ENCODE measurements at regions not wholly inside any gene's neighbourhood (a gene's known extent, or its start where the extent isn't known, plus 50 kb on each side); places are given as distances from the start of the nearest gene placed in this dataset.
A peak's percentile ranks its signal among the peaks of the same experiment; 100 is the strongest.

DNA sequence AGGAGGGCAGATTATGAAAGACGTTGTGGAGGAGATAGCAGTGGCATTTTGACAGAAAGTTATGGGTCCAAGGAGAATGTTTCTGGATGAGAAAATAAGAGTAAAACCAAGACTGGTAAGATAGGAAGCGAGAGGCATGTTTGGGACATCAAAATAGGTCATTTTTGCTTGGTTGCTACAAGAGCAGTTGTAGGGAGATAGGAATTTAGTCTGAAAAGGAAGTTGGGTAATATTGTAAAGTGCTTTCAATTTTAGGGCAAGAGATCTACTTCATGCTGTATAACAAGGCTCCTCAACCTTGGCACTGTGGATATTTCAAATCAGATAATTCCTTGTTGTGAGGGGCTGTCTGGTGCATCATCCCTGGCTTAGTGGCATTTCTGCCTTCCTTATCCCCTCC, 118.0 kb upstream of the DPH6 start:
- DNase-seq: no peak

DNA sequence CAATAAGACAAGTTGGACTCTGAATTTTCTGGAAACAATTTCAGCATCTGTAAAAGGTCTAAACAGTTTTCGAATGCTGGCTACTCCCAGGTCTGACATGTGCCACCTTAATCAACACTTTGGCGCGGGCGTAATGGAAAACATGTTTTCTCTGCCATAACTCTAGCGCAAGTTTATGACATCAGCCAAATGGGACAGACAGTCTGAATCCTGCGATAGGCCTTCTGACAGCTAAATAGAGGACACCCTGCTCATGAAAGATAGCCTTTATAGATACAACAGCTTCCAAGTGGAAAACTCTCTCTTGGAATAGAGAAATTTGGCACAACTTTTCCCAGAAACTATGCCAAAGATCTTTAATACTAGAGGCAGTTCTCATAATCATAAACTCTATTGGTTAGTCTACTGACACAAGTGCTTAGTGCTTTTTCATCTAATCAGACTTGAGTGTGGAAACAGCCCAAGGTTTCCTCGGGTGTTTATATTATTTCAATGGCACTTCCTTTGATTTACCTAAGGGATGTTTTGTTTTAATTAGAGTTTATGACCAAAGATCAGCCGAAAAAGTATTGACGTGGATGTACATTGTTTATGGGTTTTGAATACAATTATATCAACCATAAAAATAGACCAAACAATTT, 120.1 kb upstream of the DPH6 start:
- no peak for DNase-seq

DNA sequence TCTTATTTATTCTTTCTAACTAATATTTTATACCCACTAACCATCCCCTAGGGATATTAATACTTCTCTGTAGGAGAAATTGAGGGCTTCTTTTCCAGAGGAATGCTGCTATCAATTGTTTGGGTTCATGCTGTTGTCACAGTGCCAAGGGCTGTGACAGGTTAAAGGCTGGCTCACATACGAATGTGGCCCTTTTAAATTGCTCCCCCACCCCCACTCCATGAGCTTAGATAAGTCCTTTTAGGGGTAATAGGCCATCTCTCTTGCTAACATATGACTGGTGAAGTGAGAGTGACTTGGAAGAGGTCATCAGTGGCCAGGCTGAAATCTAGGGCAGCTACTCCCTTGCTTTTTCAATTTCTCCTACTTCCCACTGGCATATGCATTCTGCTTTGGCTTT, 121.9 kb upstream of the DPH6 start:
- no peak for DNase-seq

DNA sequence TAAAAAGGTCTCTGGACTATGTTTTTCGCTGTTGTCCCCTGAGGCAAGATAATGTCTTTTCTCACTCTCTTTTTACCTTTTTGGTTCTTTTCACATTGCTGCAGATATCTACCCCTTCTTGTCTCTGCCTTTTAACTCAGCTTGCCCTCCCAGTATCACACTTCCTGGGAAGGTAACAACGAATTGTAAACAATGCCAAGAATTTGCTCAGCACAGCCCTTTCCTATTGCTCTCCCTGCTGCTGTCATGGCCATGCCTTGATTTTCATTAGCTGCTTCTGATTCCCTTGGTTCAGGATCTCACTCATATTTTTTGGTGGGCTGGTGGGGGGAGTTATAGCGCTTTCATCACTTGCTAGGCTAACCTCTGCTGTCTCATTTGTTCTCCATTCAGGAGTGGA, 123.1 kb upstream of the DPH6 start:
- DNase-seq: no peak

DNA sequence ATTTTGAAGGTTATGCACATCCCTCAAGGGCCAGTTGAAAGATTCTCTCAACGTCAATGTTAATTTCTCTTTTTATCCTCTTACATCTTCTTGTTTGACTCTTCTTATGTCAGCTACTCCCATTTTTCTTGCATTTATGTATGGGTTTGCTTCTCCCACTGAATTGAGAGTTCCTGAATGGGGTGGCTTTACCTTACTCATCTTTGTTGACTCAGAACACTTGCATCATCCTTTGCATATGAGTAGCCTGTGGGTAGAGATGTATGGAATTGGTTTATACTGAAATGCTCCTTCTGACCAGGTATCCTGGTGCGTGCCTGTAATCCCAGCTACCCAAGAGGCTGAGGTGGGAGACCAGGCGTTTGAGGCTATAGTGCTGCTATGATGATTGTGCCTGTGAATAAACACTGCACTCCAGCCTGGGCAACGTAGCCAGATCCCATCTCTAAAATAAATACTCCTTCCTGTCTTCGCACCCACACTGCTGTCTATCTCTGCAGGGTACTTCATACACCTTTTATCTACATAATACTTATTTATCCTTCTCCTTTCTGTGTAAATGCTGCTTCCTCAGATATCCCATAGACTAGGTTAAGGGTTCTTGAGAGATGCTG, 123.6 kb upstream of the DPH6 start:
- no peak for DNase-seq

DNA sequence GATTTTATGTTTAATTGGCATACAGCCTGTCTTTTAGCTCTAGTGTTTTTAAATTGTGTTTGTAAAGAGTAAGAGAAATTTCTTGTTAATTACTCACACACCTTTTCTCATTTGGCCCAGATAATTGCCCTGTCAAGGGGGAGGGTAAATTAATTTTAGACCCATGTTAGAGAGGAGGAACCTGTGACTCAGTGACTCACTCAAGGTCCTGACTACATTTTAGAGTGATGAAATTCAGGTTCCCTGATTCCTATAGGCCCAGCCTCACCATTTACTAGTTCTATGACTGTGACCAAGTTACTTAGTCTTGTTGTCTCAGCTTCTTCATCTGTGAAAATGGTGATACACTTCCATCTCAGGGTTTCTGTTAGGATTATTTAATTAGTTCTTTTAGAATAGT, 125.2 kb upstream of the DPH6 start:
- no peak for DNase-seq

DNA sequence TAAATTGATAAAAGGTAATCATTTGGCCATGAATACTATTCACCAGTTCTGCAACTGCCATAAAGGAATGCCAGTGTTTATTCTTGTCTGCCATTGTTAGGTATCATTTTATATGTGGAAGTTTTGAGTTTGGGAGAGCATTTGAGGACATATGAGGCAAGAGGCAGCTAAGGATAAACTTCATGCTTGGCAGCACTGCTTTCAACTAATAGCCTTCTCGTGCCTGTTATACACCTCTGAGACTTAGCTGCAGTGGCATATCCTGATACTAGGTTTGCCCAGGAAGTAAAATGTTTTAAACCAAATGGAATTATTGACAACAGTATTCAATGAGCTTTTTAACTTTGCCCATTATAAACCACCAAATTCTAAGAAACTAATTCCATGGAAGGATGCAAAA, 126.0 kb upstream of the DPH6 start:
- no peak for DNase-seq

DNA sequence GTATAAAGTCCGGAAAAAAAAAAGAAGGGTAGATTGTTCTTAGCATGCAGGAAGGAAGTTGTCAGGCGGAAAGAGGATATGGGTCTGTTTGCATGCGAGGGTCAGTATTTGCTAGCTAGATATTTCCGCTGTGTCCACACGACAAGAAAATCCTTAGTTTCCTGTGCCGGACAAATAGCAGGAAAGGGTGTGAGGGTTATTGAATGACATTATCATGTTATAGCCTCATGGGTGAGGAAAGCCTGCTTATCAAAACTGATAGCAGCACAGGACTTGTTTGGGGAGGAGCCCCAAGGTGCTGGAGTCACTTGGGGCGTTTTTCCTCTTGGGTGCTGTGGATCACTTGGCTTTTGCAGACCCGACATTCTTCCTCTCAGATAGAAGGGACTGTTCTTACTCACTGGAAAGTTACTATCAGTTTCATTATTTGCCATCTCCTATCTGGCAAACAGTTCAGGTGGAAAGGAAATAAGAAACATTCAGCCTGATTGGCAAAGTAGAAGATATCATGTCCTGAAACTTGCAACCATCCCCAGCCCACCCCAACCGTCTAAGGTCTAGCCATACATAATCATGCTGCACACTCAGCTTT, 127.2 kb upstream of the DPH6 start:
- no peak for DNase-seq

DNA sequence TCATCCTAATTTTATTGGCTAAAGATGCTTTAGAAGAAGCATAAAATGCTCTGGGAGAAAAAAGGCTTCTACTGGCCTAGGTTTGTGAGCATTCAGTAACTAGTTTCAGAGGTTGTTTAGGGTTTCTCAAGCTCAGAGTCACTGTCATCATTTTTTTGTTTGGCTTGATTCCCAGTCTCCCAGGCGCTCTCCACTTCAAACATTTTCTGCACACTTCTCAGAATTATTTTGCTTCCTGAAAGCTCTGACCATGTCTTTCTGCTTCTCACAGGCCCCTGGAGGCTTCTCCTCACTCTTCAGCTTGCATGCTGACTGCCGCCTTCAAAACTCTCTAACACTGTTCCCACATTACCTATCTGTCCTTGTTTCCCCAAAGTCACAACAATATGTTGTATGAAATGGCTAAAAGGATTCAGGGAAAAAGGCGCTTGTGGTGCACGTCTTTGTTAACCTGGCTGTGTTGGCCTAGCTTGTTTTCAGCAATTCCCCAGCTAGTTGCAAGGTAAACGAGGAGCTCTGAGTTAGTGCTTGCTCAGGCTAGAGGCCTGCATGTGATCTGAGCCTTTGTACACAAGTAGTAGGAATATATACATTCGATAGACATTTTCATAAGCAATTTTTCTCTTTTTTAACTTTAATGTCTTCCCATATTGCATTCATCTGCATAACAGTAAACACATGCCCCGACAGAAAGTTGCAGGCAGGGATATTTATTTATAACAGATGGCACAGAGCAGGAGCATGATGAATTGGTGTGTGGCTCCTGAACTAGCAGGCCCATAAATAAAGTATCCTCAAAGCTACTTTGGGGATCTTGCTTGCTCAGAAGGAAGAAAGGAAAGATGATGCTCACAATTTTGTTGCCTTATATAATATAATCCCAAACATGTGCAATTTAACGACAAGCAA, 129.2 kb upstream of the DPH6 start:
- peak; percentile 26 for DNase-seq

DNA sequence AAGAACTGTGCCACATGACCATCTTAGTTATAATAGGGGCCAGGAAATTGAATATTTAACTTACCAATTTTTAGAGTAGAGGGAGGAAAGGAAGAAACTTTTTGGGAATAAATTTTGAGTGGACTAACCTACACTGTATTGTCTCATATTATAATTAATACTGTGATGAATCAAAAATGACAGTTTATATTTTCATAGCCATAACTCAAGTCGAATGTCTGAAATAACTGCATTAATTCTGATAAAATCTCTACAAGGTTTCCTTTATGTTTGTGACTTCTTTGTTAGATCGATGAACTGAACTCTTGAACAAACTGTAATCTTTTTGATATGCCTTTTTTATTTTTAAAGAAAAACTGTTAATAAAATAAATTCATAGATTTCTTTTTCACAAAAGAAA, 132.8 kb upstream of the DPH6 start:
- no peak for DNase-seq

DNA sequence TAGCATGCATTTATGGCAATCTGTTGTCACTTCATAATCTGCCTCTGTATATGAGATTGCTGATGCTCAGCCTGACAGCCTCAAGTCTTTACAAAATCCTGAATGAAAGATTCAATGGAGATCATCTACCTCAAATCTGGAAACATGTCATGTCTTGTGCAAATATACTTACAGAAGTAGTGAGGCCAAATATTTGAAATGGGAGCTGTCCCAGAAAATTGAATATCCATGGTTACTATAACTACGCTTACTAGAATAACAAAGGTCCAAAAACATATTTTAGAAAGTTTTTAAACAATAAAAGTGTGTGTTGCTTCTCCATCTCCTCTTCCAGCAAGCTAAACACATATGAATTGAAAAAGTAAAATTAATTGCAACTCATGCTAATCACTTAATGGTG, 133.2 kb upstream of the DPH6 start:
- no peak for DNase-seq

DNA sequence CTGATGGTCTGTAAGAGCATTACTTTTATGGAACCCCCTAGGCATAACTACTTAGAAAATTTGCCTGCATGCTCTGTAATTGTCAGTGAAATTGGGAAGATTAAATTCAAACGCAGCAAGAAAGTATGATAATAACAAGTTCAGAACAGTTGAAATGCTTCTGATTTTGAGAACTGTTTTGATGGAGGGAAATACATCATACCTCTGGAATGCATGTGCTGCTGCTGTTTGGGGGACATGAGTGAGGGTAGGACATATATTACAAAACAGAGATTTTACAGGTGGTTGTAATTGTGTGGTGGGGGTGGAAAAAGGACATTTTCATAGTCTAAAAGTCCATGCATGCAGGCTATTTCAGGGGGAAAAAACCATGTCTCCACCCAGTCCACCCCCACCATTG, 135.0 kb upstream of the DPH6 start:
- DNase-seq: no peak

DNA sequence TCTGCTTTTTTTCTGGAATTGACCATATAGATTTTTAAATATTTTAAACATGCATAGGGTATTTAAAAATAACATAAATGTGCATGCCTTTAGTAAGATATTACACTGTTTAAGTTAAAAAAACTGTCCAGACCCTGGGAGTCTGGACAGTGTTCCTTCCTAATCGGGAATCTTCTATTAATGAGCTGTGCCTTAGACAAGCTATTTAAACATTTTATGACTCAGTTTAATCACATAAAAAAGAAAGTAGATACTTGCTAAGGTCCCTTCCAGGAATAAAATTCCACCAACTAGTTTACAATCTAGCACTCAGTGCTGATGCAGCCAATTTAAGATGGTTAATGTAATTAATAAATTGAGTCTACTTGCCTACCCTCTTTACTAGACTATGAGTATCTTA, 140.4 kb upstream of the DPH6 start:
- no peak for DNase-seq

DNA sequence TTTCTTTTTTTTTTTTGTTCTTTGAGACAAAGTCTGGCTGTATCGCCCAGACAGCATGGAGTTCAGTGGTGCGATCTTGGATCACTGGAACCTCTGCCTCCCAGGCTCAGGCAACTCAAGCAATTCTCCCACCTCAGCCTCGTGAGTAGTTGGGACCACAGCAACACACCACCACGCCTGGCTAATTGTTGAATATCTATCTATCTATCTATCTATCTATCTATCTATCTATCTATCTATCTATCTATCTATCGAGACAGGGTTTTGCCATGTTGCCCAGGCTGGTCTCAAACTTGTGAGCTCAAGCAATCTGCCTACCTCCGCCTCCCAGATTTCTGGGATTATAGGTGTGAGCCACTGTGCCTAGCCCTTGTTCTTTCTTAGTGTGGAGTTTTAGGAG, 143.3 kb upstream of the DPH6 start:
- no peak for DNase-seq

DNA sequence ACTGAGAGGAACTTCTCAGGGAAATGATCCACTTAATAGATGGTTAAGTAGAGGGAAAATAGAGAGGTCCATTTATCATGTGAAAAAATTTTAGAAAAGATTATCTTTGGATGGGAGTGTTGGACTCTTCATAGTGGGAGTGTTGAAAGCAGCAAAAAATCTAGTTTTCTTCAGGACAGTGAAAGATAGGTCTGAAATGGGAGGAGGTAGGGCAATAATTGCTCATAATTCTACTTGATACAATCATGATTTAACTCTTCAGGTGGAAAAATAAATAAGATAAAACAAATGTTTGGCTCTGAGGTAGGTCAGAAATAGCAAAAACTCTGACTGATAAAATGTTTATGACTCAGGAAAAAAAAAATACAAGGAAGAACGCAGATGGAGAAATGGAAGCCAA, 144.1 kb upstream of the DPH6 start:
- DNase-seq: no peak

DNA sequence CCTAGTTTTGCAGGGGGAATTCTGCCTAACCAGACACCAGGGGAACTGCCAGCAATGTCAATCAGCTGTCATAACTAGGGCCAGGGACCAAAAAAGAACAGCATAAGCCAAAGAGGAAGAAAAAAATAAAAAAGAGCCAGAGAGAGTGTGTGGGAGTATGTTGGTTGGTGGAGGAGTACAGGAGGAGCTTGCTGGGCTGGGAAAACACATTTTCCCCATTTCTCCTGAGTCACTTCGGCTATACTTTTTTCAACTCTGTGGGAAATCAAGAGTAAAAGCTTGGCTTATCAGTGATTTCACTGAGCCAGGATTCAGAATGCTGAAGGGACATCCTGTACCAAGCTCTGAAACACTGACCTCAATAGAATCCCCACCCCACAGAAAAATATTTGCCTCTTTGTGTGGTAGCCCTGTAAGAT, 144.7 kb upstream of the DPH6 start:
- DNase-seq: no peak

DNA sequence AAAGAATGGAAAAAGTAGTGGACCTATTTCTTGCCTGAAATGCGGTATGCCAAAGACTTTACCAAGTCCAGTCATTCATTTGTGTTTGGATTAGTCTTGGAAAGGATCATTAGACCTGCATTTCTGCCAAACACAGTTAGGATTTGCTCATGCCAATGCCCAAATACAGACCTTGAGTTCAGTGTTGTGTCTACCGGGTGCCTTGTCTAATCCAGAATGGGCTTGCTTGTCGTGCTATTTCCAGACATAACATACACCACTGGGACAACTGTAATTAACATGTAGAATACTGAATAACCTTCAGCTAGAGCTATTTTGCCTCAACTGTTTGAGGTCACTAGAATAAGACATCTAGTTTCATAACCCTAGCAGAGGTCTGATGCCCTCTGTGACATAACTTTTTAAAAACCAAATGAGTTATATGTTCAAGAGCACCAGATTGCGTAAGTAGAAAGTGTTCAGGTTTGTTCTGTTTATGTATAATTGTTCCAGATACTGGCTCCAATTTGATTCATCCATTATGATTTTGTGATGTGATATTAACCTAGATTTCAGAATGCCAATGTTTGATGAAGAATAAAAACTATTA, 145.3 kb upstream of the DPH6 start:
- no peak for DNase-seq

DNA sequence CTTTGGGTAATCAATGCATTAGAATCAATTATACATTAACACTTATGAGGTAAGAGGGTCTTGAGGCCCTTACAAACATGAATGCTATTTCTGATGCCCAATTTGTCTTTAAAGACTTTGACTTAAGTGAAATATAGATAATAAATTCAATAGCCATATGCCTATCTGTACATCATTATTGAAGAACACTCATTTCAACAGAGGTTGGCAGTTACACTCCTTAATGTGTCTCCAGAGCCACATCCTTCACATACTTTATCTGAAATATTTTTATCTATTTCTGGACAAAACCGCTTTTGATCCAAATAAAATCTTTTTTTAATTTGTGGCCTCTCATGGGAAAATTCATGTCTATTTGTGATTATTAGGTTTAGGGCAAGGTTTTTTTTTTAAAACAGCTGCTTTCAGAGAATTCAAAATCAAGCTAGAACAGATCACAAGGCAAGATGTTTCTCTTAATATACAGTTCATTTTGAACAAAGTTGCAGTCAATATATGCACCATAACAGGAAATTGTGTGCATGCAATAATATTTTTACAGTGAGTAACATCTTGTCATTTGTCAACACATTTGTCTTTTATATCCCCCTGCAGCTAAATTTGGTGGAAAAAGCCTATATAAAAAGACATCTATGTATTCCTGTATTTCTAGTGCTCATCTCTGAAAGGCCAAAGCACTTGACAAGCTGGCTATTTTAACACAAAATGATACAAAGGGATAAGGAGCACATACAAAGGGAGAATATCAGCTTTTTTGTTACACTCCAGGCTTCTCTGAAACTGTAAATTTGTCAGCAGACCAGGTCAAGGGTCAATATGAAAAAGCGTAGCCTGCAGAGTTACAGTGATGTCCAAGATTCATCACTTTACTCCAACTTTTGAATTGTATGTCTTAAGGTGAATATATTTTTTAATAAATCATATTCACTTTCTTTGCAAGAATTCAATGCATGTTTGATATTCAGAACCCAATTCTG, 146.2 kb upstream of the DPH6 start:
- no peak for DNase-seq

DNA sequence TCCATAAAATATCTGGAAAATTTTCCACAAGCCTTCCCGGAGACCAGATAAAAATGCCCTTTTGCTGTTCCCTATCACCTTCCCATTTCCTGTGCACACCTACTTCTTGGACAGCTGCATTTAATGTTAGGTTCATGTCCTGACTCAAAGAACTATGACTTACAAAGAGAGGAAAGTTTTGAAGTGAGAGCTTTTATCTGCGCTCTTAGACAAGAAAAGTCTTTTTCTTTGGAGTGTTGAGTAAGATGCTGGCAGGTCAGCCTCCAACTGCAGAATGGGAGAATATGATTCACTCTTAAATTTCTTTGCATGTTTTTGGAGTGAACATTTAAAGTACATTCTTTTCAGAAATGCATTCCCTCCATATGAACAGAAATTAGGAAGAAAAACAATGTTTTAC, 147.3 kb upstream of the DPH6 start:
- DNase-seq: no peak

DNA sequence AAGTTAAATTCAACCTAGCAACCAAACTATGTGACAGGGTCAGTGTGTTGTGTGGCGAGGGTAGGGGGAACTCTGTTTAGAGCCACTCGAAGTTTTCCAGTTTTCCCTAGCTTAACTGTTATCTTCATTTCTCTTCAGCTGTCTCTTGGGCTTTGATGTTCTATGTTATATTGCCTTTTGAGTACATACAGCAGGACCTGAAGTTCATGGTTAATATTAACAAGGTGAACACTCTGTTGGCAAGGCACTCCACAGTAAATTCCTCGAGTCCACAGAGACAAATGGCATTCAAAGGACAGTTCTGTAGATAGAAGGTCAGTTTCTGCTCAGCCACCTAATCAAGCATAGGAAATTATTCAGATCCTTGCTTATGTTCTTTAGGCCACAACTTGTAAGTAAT, 147.9 kb upstream of the DPH6 start:
- no peak for DNase-seq

DNA sequence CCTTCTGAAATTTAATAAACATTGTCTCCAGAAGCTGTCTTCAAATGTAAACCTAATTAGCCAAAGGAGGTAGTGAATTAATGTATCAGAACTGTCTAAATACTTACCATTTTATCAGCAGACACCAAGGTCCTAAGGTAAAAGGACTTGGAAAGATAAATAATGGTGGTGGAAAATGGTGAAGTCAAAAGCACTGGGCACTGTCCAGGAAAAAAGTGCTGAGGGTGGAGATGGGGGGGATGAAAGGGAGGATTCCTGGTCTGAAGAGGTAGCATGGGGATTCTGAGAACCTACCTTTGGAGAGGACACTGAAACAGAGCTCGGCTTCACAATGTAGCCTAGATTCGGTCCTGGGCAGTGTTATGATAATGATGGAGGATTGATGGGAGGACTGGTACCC, 149.0 kb upstream of the DPH6 start:
- DNase-seq: no peak

DNA sequence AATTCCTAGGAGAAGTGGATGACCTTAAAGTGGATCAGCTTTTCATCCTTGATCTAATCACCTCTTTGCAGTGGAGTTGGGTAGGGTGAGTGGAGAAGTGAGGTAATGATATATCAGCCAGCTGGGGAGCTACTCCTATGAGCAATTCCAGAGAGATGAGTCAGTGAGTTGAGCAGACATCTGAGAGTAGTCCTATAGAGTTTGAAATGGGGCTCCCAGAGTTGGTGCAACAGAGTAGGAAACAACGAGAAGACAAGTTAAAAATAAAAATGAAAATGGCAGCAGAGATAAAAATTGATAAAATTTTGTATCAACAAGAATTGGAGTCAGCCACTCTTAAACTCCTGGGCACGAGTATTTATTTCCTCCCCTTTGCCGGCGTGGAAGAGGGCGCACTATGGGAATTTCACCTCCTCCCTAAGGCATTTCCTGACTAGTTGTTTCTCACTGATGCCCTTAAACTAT, 150.8 kb upstream of the DPH6 start:
- DNase-seq: no peak

Data from NCI-H2171 treated with DMSO at 0.1 percent for 48 hours (cell line).